ENCODE measurements at regions not wholly inside any gene's neighbourhood (a gene's known extent, or its start where the extent isn't known, plus 50 kb on each side); places are given as distances from the start of the nearest gene placed in this dataset.

GRCh38 chr7:131231381-131232220 lies 96.1 kb upstream of the MKLN1 start:
- Histone ChIP-seq H3K4me1 (ENCODE audit: control insufficient read depth, extremely low read depth, insufficient read depth, low read length) (peaks cover 11% of the 10 kb centered on the region), H2AFZ (ENCODE audit: control insufficient read depth, low read length) (no peak overlapping the region), H3K36me3 (ENCODE audit: control insufficient read depth in 2 of 2, extremely low read depth in 1 of 2, insufficient read depth in 2 of 2, low read length in 2 of 2) (no peaks in the 10 kb centered on the region), H3K9me3 (ENCODE audit: control insufficient read depth, low read depth, low read length) (no peaks in the 10 kb centered on the region), H4K20me1 (ENCODE audit: control insufficient read depth, extremely low read depth, insufficient read depth, low read length) (no peaks in the 10 kb centered on the region), H3K79me2 (ENCODE audit: control insufficient read depth, insufficient read depth, low read length) (no peaks in the 10 kb centered on the region), H3K4me2 (ENCODE audit: control insufficient read depth, extremely low read depth, insufficient read depth, low read depth, low read length) (no peak overlapping the region), H3K9ac (ENCODE audit: control insufficient read depth, extremely low read depth, insufficient read depth, low read length) (no peak overlapping the region), H3K4me3 (ENCODE audit: control insufficient read depth in 2 of 3, extremely low read depth in 1 of 3, insufficient read depth in 2 of 3, low read depth in 1 of 3, low read length in 3 of 3) (no peak overlapping the region), H3K27ac (ENCODE audit: control insufficient read depth, insufficient read depth, low read length) (no peak overlapping the region), H3K27me3 (ENCODE audit: control insufficient read depth, extremely low read depth, insufficient read depth, low read length) (no peaks in the 10 kb centered on the region), H3K9me1 (ENCODE audit: control insufficient read depth, extremely low read depth, insufficient read depth, low read length) (no peaks in the 10 kb centered on the region)
- FAIRE-seq: no peak
- no peak for DNase-seq (ENCODE audit: low read depth, low spot score)
- dilution Hi-C loops (cut with MboI; ENCODE audit: extremely low pct_ligation_motif_present, low sequenced_read_pairs): no loop called here
- TF ChIP-seq CTCF (optimal IDR thresholded peaks at IDR 0.05 in 1 of 3, IDR thresholded peaks at IDR 0.05 in 1 of 3, conservative IDR thresholded peaks at IDR 0.05 in 1 of 3; ENCODE audit: extremely low read depth in 1 of 3, insufficient read depth in 2 of 3, low read length in 3 of 3): no peak
- TF ChIP-seq EZH2 (IDR thresholded peaks at IDR 0.05; ENCODE audit: low read length): no peak

- dilution Hi-C loops (cut with MboI; ENCODE audit: extremely low pct_ligation_motif_present, low sequenced_read_pairs): no loop called here
- FAIRE-seq: no peak
Measured at GRCh38 chr7:131232768-131233167, 94.9 kb upstream of the MKLN1 start.

More at GRCh38 chr7:131232768-131233167, 94.9 kb upstream of the MKLN1 start:
- Histone ChIP-seq H3K9me1 (ENCODE audit: control insufficient read depth, extremely low read depth, insufficient read depth, low read length) (no peaks in the 10 kb centered on the region), H3K9me3 (ENCODE audit: control insufficient read depth, low read depth, low read length) (no peaks in the 10 kb centered on the region), H3K4me2 (ENCODE audit: control insufficient read depth, extremely low read depth, insufficient read depth, low read depth, low read length) (no peak overlapping the region), H3K9ac (ENCODE audit: control insufficient read depth, extremely low read depth, insufficient read depth, low read length) (no peak overlapping the region), H3K4me1 (ENCODE audit: control insufficient read depth, extremely low read depth, insufficient read depth, low read length) (peaks cover 15% of the 10 kb centered on the region), H3K27ac (ENCODE audit: control insufficient read depth, insufficient read depth, low read length) (no peak overlapping the region), H2AFZ (ENCODE audit: control insufficient read depth, low read length) (no peak overlapping the region), H4K20me1 (ENCODE audit: control insufficient read depth, extremely low read depth, insufficient read depth, low read length) (no peaks in the 10 kb centered on the region), H3K27me3 (ENCODE audit: control insufficient read depth, extremely low read depth, insufficient read depth, low read length) (no peaks in the 10 kb centered on the region), H3K4me3 (ENCODE audit: control insufficient read depth in 2 of 3, extremely low read depth in 1 of 3, insufficient read depth in 2 of 3, low read depth in 1 of 3, low read length in 3 of 3) (no peak overlapping the region), H3K79me2 (ENCODE audit: control insufficient read depth, insufficient read depth, low read length) (no peaks in the 10 kb centered on the region), H3K36me3 (ENCODE audit: control insufficient read depth in 2 of 2, extremely low read depth in 1 of 2, insufficient read depth in 2 of 2, low read length in 2 of 2) (no peaks in the 10 kb centered on the region)
- DNase-seq (ENCODE audit: low read depth, low spot score): no peak
- TF ChIP-seq EZH2 (IDR thresholded peaks at IDR 0.05; ENCODE audit: low read length): no peak
- TF ChIP-seq CTCF (optimal IDR thresholded peaks at IDR 0.05 in 1 of 3, IDR thresholded peaks at IDR 0.05 in 1 of 3, conservative IDR thresholded peaks at IDR 0.05 in 1 of 3; ENCODE audit: extremely low read depth in 1 of 3, insufficient read depth in 2 of 3, low read length in 3 of 3): no peak

Measured in keratinocyte (primary cell).